Transverse colon (tissue), 4 donors: ENCODE measurements at regions not wholly inside any gene's neighbourhood (a gene's known extent, or its start where the extent isn't known, plus 50 kb on each side); places are given as distances from the start of the nearest gene placed in this dataset.

Experiments
- DNase-seq: peaks from one replicate; pipeline ENCODE4 v3.0.0-alpha.2; 2019
- H3K27ac ChIP-seq, 4 donors: fragments of 200-600 bp; sonication (generic); 2 replicates each; pipeline ENCODE4 v1.5.1; 2016 to 2018; ENCODE audit warnings: inconsistent platforms in 4 of 4
- H3K27me3 ChIP-seq: fragments of 200-600 bp; sonication (generic); 2 replicates; pipeline ENCODE4 v1.5.1; 2017; ENCODE audit warnings: inconsistent platforms
- H3K36me3 ChIP-seq, 4 donors: fragments of 200-600 bp; sonication (generic); 2 replicates each; pipeline ENCODE4 v1.5.1; 2017 to 2019; ENCODE audit warnings: inconsistent platforms in 4 of 4
- H3K4me1 ChIP-seq, 4 donors: fragments of 200-600 bp; sonication (generic); 2 replicates each; pipeline ENCODE4 v1.5.1; 2017 to 2020; ENCODE audit warnings: inconsistent platforms in 4 of 4
- H3K4me3 ChIP-seq, 4 donors: fragments of 200-600 bp; sonication (generic); 1 replicate in 1 of 4; 2 replicates in 3 of 4; pipeline versions ENCODE4 v1.5.1 to v1.6.1; 2017 to 2019; ENCODE audit warnings: inconsistent platforms in 4 of 4
- H3K9me3 ChIP-seq, 2 donors: fragments of 200-600 bp; sonication (generic); 2 replicates each; pipeline ENCODE4 v1.5.1; 2017 to 2019; ENCODE audit warnings: inconsistent platforms in 2 of 2
- EP300 ChIP-seq: sonication (generic); formaldehyde crosslinking; IDR thresholded peaks from one replicate; pipeline ENCODE4 v1.6.1; 2017; ENCODE audit warnings: antibody characterized with exemption, low read depth
- POLR2A ChIP-seq: fragments of 450-650 bp; IDR thresholded peaks from one replicate; pipeline ENCODE4 v1.6.1; 2016; ENCODE audit warnings: antibody characterized with exemption, mild to moderate bottlenecking, moderate library complexity
- POLR2AphosphoS5 ChIP-seq, 3 donors: sonication (generic); formaldehyde crosslinking; IDR thresholded peaks; one replicate each; pipeline ENCODE4 v1.6.1; 2016; ENCODE audit warnings: antibody characterized with exemption in 3 of 3
- WGBS, 2 donors: methylation state at CpG; one replicate each; pipeline ENCODE4 v1.1.5; 2018; ENCODE audit warnings: low coverage in 1 of 2; 5-methylcytosine and 5-hydroxymethylcytosine counted together
- in situ Hi-C, 4 donors: fragments of 200-750 bp; cut with MboI; loops; one replicate each; pipeline versions ENCODE4 v1.15.0 to v1.15.1; 2017; ENCODE audit warnings: low sequenced_read_pairs in 3 of 4, low pct_ligation_motif_present in 1 of 4, low pct_unique_long_range_greater_than_20kb in 1 of 4
- intact Hi-C: fragments of 100-400 bp; cut with DNase I; formaldehyde crosslinking; loops from one replicate; pipeline ENCODE4 v1.15.1; 2023; ENCODE audit warnings: low total_unique reads
- TF ChIP-seq, protein P1 (sequence below), 5 experiments: fragments of 200-600 bp in 3 of 5; fragments of 450-650 bp in 2 of 5; sonication (generic) in 3 of 5; IDR thresholded peaks; 1 replicate in 2 of 5; 2 replicates in 3 of 5; pipeline ENCODE4 v1.5.1; 2016 to 2017; ENCODE audit warnings: antibody characterized with exemption in 5 of 5, inconsistent platforms in 3 of 5, mild to moderate bottlenecking in 2 of 5, moderate library complexity in 1 of 5

DNA sequence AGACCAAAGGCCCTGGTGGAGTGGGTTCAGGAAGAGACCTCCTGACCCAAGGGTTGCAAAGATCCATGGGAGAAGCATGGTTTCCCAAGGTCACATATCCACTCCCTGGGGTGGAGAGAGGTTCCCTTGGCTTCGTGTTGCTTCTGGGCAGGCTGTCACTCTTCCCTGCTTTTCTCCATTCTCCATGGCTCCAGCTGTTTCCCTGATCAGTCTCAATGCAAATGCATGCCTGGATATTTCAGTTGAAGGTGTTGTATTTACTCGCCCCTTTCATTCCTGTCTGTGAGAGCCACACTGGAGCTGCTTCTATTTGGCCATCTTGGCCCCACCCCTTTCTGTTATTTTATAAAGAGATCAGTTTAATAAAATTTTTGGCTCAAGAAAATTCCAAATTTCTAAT, 95.0 kb upstream of the PLSCR4 start:
- 89% methylated on average over 2 of the region's 2 CpGs; no CpG with 5 or more reads in 1 of the 2 donors for WGBS, 2 donors
- DNase-seq = no peak
- intact Hi-C loops = no loop called here
- in situ Hi-C loops = loop anchor here in 1 of 4 donors (25.0 kb wide), 1 partner anchor 241 kb away; no protein-coding TSS in a partner anchor
- no peaks in the 10 kb centered on the region for H3K27me3 ChIP-seq
- H3K36me3 ChIP-seq = no peaks in the 10 kb centered on the region
- TF ChIP-seq POLR2AphosphoS5 (IDR thresholded peaks at IDR 0.05) (no peak), EP300 (no peak), POLR2A (no peak)
- TF ChIP-seq, protein P1, sequence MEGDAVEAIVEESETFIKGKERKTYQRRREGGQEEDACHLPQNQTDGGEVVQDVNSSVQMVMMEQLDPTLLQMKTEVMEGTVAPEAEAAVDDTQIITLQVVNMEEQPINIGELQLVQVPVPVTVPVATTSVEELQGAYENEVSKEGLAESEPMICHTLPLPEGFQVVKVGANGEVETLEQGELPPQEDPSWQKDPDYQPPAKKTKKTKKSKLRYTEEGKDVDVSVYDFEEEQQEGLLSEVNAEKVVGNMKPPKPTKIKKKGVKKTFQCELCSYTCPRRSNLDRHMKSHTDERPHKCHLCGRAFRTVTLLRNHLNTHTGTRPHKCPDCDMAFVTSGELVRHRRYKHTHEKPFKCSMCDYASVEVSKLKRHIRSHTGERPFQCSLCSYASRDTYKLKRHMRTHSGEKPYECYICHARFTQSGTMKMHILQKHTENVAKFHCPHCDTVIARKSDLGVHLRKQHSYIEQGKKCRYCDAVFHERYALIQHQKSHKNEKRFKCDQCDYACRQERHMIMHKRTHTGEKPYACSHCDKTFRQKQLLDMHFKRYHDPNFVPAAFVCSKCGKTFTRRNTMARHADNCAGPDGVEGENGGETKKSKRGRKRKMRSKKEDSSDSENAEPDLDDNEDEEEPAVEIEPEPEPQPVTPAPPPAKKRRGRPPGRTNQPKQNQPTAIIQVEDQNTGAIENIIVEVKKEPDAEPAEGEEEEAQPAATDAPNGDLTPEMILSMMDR (IDR thresholded peaks at IDR 0.05) = no peak
- H3K27ac ChIP-seq = no peak overlapping the region
- peaks cover 0 to 4% (median 0%) of the 10 kb centered on the region in 4 donors for H3K4me1 ChIP-seq
- H3K4me3 ChIP-seq = no peak overlapping the region
- H3K9me3 ChIP-seq = no peaks in the 10 kb centered on the region

DNA sequence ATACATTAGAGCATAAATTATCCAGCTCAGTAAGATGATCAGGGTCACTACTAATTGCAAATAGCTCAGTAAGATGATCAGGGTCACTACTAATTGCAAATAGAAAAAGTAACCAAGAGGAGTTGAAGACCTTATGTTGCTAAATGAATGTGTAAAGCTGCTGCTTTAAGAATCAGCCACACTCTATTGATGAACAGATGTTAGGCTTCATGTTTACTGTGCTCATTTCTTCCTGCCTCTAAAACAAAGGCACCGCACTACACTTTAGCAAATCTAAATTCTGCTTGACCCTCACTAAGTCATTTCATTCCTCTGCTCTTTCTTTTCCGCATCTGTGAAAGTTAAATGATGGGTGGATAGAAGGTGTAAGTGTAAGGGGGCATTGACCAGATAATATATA, 92.6 kb upstream of the PLSCR4 start:
- DNase-seq = no peak
- TF ChIP-seq EP300 (no peak), POLR2AphosphoS5 (IDR thresholded peaks at IDR 0.05) (no peak), POLR2A (no peak)
- TF ChIP-seq, protein P1 (IDR thresholded peaks at IDR 0.05) = no peak
- Histone ChIP-seq H3K27me3 (no peaks in the 10 kb centered on the region), H3K4me1 (no peaks in the 10 kb centered on the region), H3K27ac (no peak overlapping the region), H3K36me3 (no peaks in the 10 kb centered on the region), H3K9me3 (no peaks in the 10 kb centered on the region), H3K4me3 (no peak overlapping the region)
- 21 to 84% methylated on average over 2 of the region's 2 CpGs for WGBS, 2 donors
- in situ Hi-C loops = loop anchor here in 1 of 4 donors (25.0 kb wide), 1 partner anchor 244 kb away; no protein-coding TSS in a partner anchor
- intact Hi-C loops = no loop called here

DNA sequence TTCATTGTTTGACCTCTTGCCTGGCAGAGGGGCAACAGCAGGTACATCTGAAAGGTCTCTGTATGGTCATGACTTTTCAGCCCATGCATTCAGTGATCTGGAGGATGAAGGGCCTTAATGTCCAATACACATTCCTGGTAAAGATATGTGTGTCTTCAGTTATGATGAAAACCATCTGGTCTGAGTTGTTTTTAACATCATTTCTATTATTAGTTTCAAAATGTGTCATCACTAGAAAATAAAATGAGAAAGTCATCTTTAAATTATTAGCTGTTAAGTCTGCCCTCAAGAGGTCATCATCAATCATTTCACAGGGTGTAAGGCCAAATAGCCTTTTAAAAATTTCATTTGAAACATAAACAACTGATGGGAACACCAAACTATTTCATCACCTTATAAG, 92.1 kb upstream of the PLSCR4 start:
- intact Hi-C loops = no loop called here
- H3K36me3 ChIP-seq = no peaks in the 10 kb centered on the region
- TF ChIP-seq EP300 = no peak
- TF ChIP-seq POLR2A = no peak
- TF ChIP-seq, protein P1 (IDR thresholded peaks at IDR 0.05) = no peak
- no peak for TF ChIP-seq POLR2AphosphoS5 (IDR thresholded peaks at IDR 0.05)
- DNase-seq = no peak
- H3K4me3 ChIP-seq = no peak overlapping the region
- H3K27me3 ChIP-seq = no peaks in the 10 kb centered on the region
- H3K27ac ChIP-seq = no peak overlapping the region
- in situ Hi-C loops = loop anchor here in 1 of 4 donors (25.0 kb wide), 1 partner anchor 244 kb away; no protein-coding TSS in a partner anchor
- no peaks in the 10 kb centered on the region for H3K9me3 ChIP-seq
- no peaks in the 10 kb centered on the region for H3K4me1 ChIP-seq

DNA sequence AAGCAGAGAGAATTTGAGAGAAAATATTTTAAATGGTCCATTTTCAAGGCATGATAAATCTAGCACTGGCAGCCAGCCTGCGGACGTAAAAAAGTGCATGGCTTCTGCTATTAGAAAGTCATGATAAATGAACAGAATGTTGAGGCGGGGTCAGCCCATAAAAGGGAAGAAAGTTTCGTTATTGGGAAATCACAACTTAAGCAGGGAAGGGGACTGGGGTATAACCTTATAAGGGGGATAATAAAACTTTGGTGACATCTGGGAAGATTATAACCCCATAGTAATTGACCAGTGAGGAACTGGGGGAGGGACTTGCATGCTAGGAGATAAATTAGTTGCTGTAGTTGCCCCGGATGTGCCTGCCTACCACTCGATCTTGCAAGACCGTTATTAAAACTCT, 88.4 kb upstream of the PLSCR4 start:
- in situ Hi-C loops = loop anchor here in 3 of 4 donors (10.0 to 25.0 kb wide), 2 partner anchors 235 to 248 kb away; no protein-coding TSS in a partner anchor
- TF ChIP-seq EP300 = no peak
- TF ChIP-seq, protein P1 (IDR thresholded peaks at IDR 0.05) = no peak
- TF ChIP-seq POLR2A = no peak
- TF ChIP-seq POLR2AphosphoS5 (IDR thresholded peaks at IDR 0.05) = no peak
- no peak for DNase-seq
- H3K36me3 ChIP-seq = no peaks in the 10 kb centered on the region
- H3K27me3 ChIP-seq = no peaks in the 10 kb centered on the region
- 81 to 82% methylated on average over 6 to 7 of the region's 7 CpGs for WGBS, 2 donors
- intact Hi-C loops = no loop called here
- no peaks in the 10 kb centered on the region for H3K4me1 ChIP-seq
- H3K27ac ChIP-seq = no peak overlapping the region
- H3K9me3 ChIP-seq = no peaks in the 10 kb centered on the region
- no peak overlapping the region for H3K4me3 ChIP-seq
